SK-MEL-5 (cell line): ENCODE measurements at regions not wholly inside any gene's neighbourhood (a gene's known extent, or its start where the extent isn't known, plus 50 kb on each side); places are given as distances from the start of the nearest gene placed in this dataset.
"Not testable (repeated sequence)": the region's sequence is repeated elsewhere in the genome, so short reads cannot be mapped to it uniquely, and the experiment has no call there.

ENCODE experiments used
- DNase-seq: peaks from one replicate; pipeline ENCODE4 v3.0.0-alpha.2; 2016; ENCODE audit warnings: low read depth, low spot score
- in situ Hi-C: cut with HindIII; loops from 2 replicates; pipeline ENCODE4 v1.10.0; 2016; ENCODE audit warnings: low sequenced_read_pairs, high pct_unique_total_duplicates, low pct_unique_long_range_greater_than_20kb

GRCh38 chr1:112825563-112826216, 110.6 kb upstream of the PPM1J start:
- in situ Hi-C loops, DNase-seq: not testable (repeated sequence)

GRCh38 chr1:112825075-112825474, 109.9 kb upstream of the PPM1J start:
- DNase-seq, in situ Hi-C loops: not testable (repeated sequence)

- in situ Hi-C loops, DNase-seq: not testable (repeated sequence)
Measured at GRCh38 chr1:112821307-112822063, 106.4 kb upstream of the PPM1J start.

- in situ Hi-C loops = no loop called here
- peak; percentile 96 for DNase-seq
Measured at GRCh38 chr1:112818990-112819689, 104.0 kb upstream of the PPM1J start.

- in situ Hi-C loops = no loop called here
Measured at GRCh38 chr1:112817555-112818373, 102.6 kb upstream of the PPM1J start.

GRCh38 chr1:112815376-112815775, 100.2 kb upstream of the PPM1J start:
- DNase-seq = no peak
- in situ Hi-C loops = no loop called here

More at GRCh38 chr1:112817555-112818373, 102.6 kb upstream of the PPM1J start:
- no peak for DNase-seq

- in situ Hi-C loops, DNase-seq: not testable (repeated sequence)
Measured at GRCh38 chr1:112814645-112815044, 99.5 kb upstream of the PPM1J start.

- in situ Hi-C loops = no loop called here
- DNase-seq = peak; percentile 79
Measured at GRCh38 chr1:112808861-112809684, 93.9 kb upstream of the PPM1J start.

- in situ Hi-C loops = no loop called here
- no peak for DNase-seq
Measured at GRCh38 chr1:112807999-112808398, 92.9 kb upstream of the PPM1J start.

- no peak for DNase-seq
- in situ Hi-C loops = no loop called here
Measured at GRCh38 chr1:112807117-112807516, 92.0 kb upstream of the PPM1J start.

- DNase-seq = no peak
Measured at GRCh38 chr1:112806090-112806642, 91.0 kb upstream of the PPM1J start.

GRCh38 chr1:112805155-112805853, 90.2 kb upstream of the PPM1J start:
- in situ Hi-C loops = no loop called here
- DNase-seq = no peak

More at GRCh38 chr1:112806090-112806642, 91.0 kb upstream of the PPM1J start:
- in situ Hi-C loops = no loop called here

GRCh38 chr1:112803906-112804762, 89.0 kb upstream of the PPM1J start:
- in situ Hi-C loops = no loop called here
- DNase-seq = peak; percentile 80

- DNase-seq = no peak
- in situ Hi-C loops = no loop called here
Measured at GRCh38 chr1:112800289-112800688, 85.2 kb upstream of the PPM1J start.

- in situ Hi-C loops = no loop called here
- no peak for DNase-seq
Measured at GRCh38 chr1:112798292-112798691, 83.2 kb upstream of the PPM1J start.
